ENCODE measurements at regions not wholly inside any gene's neighbourhood (a gene's known extent, or its start where the extent isn't known, plus 50 kb on each side); places are given as distances from the start of the nearest gene placed in this dataset.

DNA sequence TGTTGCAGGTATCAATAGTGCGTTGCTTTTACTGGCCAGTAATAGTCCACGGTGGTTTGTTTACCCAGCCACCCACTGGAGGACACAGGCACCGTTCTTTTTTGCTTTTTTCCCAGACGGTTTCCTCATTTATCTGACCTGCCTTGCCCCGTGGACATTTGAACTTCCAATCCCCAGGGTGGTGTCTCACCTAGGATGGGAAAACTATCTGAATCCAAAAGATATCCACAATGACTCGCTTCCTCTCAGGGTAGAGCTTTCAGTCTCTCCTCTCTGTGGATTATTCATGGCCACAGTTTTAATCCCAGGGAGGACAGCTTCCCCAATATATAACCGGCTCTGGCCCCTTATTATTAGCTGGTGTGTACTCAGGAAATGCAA is 170.8 kb downstream of the FOXO1 start:
- no peak for TF ChIP-seq CTCF (IDR thresholded peaks at IDR 0.05)
- no peaks in the 10 kb centered on the region for H4K20me1 ChIP-seq (ENCODE audit: insufficient read depth, low read length)
- Mint-ChIP-seq H3K27me3 (ENCODE audit: low read depth in 3 of 3) (peaks cover 0 to 7% (median 7%) of the 10 kb centered on the region in 3 donors), H3K9me3 (peaks cover 0 to 2% (median 0%) of the 10 kb centered on the region in 7 donors), H3K4me3 (no peak overlapping the region), H3K4me1 (peaks cover 9% of the 10 kb centered on the region), H3K36me3 (no peaks in the 10 kb centered on the region), H3K27ac (no peak overlapping the region)
- no peaks in the 10 kb centered on the region for H3K9me3 ChIP-seq (replicated peaks in 1 of 2; ENCODE audit: control insufficient read depth in 1 of 2, insufficient read depth in 1 of 2, low read length in 2 of 2)
- no peaks in the 10 kb centered on the region for H3K36me3 ChIP-seq (replicated peaks in 1 of 2; ENCODE audit: control insufficient read depth in 1 of 2, insufficient read depth in 2 of 2, low read length in 2 of 2)
- H3K9ac ChIP-seq (ENCODE audit: insufficient read depth, low read length, poor library complexity, severe bottlenecking) = no peak overlapping the region
- no peak overlapping the region for H3K27ac ChIP-seq (ENCODE audit: low read depth in 1 of 2, low read length in 2 of 2)
- 100% methylated on average over 6 of the region's 7 CpGs for WGBS (ENCODE audit: insufficient coverage)
- H3K4me3 ChIP-seq (replicated peaks in 1 of 3; ENCODE audit: low read depth in 2 of 3, low read length in 3 of 3) = no peak overlapping the region
- intact Hi-C loops (cut with micrococcal nuclease) = no loop called here
- H3K4me1 ChIP-seq (ENCODE audit: control insufficient read depth in 1 of 2, insufficient read depth in 2 of 2, low read length in 2 of 2) = no peaks in the 10 kb centered on the region
- H3K79me2 ChIP-seq (ENCODE audit: insufficient read depth, low read length) = no peaks in the 10 kb centered on the region
- no peak overlapping the region for H2AFZ ChIP-seq (ENCODE audit: insufficient read depth, low read depth, low read length, poor library complexity, severe bottlenecking)
- H3K4me2 ChIP-seq (replicated peaks; ENCODE audit: extremely low read depth, low read length, poor library complexity, severe bottlenecking) = no peak overlapping the region
- no peak for DNase-seq
- H3K27me3 ChIP-seq (ENCODE audit: control insufficient read depth in 2 of 2, insufficient read depth in 2 of 2, low read length in 2 of 2) = no peaks in the 10 kb centered on the region

DNA sequence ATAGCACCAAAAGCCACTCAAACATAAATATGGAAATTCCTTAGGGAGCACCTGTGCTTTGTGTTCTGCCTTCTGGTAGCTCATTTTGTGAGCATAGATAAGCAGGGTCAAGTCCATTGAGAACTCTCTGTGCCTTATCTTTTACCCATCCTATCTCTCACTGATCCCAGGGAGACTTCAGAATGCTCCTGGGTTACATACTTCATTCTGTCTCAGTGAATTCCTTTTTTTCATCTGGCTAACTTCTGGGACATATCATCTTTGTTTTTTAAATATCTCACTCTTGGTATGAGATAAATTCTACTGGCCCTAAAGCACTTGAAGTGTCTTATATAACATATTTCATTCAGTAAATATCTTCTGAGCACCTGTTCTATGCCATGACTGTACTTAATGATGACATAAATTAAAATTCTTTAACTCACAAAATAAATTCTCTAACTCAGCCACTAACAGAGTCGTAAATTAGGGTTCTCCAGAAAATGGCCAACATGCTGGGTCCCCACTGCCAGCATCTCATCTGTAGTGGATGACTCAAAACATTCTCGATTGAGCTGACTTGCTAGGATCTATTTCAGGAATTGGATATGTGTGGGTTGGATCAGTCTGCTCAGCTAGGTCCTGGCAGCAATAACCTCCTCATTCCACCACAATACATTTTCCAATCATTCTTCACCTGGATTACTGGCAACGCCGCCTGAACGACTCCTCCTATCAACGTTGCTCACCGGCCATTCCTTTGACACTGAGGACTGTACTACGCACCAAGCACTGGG is 170.2 kb downstream of the FOXO1 start:
- no peak overlapping the region for H3K27ac ChIP-seq (ENCODE audit: low read depth in 1 of 2, low read length in 2 of 2)
- H4K20me1 ChIP-seq (ENCODE audit: insufficient read depth, low read length) = no peaks in the 10 kb centered on the region
- H3K27me3 Mint-ChIP-seq (ENCODE audit: low read depth in 3 of 3) = peaks cover 0 to 7% (median 6%) of the 10 kb centered on the region in 3 donors
- intact Hi-C loops (cut with micrococcal nuclease) = no loop called here
- no peak overlapping the region for H3K4me2 ChIP-seq (replicated peaks; ENCODE audit: extremely low read depth, low read length, poor library complexity, severe bottlenecking)
- peaks cover 9% of the 10 kb centered on the region for H3K4me1 Mint-ChIP-seq
- no peaks in the 10 kb centered on the region for H3K36me3 ChIP-seq (replicated peaks in 1 of 2; ENCODE audit: control insufficient read depth in 1 of 2, insufficient read depth in 2 of 2, low read length in 2 of 2)
- TF ChIP-seq CTCF (IDR thresholded peaks at IDR 0.05) = no peak
- H3K9me3 Mint-ChIP-seq = peaks cover 0 to 2% (median 0%) of the 10 kb centered on the region in 7 donors
- no peaks in the 10 kb centered on the region for H3K36me3 Mint-ChIP-seq
- no peaks in the 10 kb centered on the region for H3K9me3 ChIP-seq (replicated peaks in 1 of 2; ENCODE audit: control insufficient read depth in 1 of 2, insufficient read depth in 1 of 2, low read length in 2 of 2)
- WGBS (ENCODE audit: insufficient coverage) = 98% methylated on average over 6 of the region's 8 CpGs
- no peak overlapping the region for H3K4me3 ChIP-seq (replicated peaks in 1 of 3; ENCODE audit: low read depth in 2 of 3, low read length in 3 of 3)
- no peak for DNase-seq
- H3K27ac Mint-ChIP-seq = peak overlapping the region in 1 of 7 donors; percentile 8
- no peaks in the 10 kb centered on the region for H3K4me1 ChIP-seq (ENCODE audit: control insufficient read depth in 1 of 2, insufficient read depth in 2 of 2, low read length in 2 of 2)
- H3K79me2 ChIP-seq (ENCODE audit: insufficient read depth, low read length) = no peaks in the 10 kb centered on the region
- no peaks in the 10 kb centered on the region for H3K27me3 ChIP-seq (ENCODE audit: control insufficient read depth in 2 of 2, insufficient read depth in 2 of 2, low read length in 2 of 2)
- H2AFZ ChIP-seq (ENCODE audit: insufficient read depth, low read depth, low read length, poor library complexity, severe bottlenecking) = no peak overlapping the region
- H3K9ac ChIP-seq (ENCODE audit: insufficient read depth, low read length, poor library complexity, severe bottlenecking) = no peak overlapping the region
- H3K4me3 Mint-ChIP-seq = no peak overlapping the region
